Lung (tissue), 11 donors: ENCODE measurements at regions not wholly inside any gene's neighbourhood (a gene's known extent, or its start where the extent isn't known, plus 50 kb on each side); places are given as distances from the start of the nearest gene placed in this dataset.

Source experiments
- ATAC-seq: fragments of 200-7000 bp; cut with Tn5 transposase; one replicate; pipeline ENCODE4 v1.9.1; 2020; ENCODE audit warnings: moderate number of reproducible peaks; ENCODE audit not compliant: insufficient read depth, low FRiP score
- DNase-seq, 3 donors: peaks; one replicate each; pipeline ENCODE4 v3.0.0-alpha.2; 2013 to 2017
- H3K27ac ChIP-seq, 2 donors: one replicate each; pipeline ENCODE4 v1.5.1; 2013; ENCODE audit warnings: mild to moderate bottlenecking in 2 of 2, moderate library complexity in 2 of 2, control low read depth in 1 of 2, inconsistent platforms in 1 of 2, low read depth in 1 of 2, low read length in 1 of 2
- H3K27me3 ChIP-seq, 3 donors: one replicate each; pipeline ENCODE4 v1.5.1; 2013; ENCODE audit warnings: low read length in 2 of 3; ENCODE audit not compliant: control insufficient read depth in 3 of 3, insufficient read depth in 3 of 3
- H3K36me3 ChIP-seq, 4 donors: one replicate each; pipeline ENCODE4 v1.5.1; 2013; ENCODE audit warnings: low read length in 4 of 4, mild to moderate bottlenecking in 1 of 4, moderate library complexity in 1 of 4; ENCODE audit not compliant: control insufficient read depth in 4 of 4, insufficient read depth in 4 of 4
- H3K4me1 ChIP-seq, 5 donors: one replicate each; pipeline ENCODE4 v1.5.1; 2013; ENCODE audit warnings: low read length in 5 of 5, mild to moderate bottlenecking in 2 of 5, moderate library complexity in 1 of 5; ENCODE audit not compliant: control insufficient read depth in 5 of 5, insufficient read depth in 5 of 5
- H3K4me3 ChIP-seq: one replicate; pipeline ENCODE4 v1.5.1; 2013; ENCODE audit warnings: mild to moderate bottlenecking, control low read depth, moderate library complexity
- H3K9ac ChIP-seq, 2 donors: one replicate each; pipeline ENCODE4 v1.5.1; 2013; ENCODE audit warnings: low read length in 2 of 2, control low read depth in 1 of 2; ENCODE audit not compliant: insufficient read depth in 1 of 2
- H3K9me3 ChIP-seq, 4 donors: one replicate each; pipeline ENCODE4 v1.5.1; 2013; ENCODE audit warnings: low read length in 3 of 4, mild to moderate bottlenecking in 1 of 4, moderate library complexity in 1 of 4; ENCODE audit not compliant: control insufficient read depth in 4 of 4, insufficient read depth in 3 of 4
- WGBS, 2 donors: extraction: QIAGEN DNeasy Blood & Tissue Kit; methylation state at CpG; one replicate each; pipeline ENCODE4 v1.1.7; 2013; 5-methylcytosine and 5-hydroxymethylcytosine counted together
- TF ChIP-seq, protein P1 (sequence below): IDR thresholded peaks from 2 replicates; pipeline ENCODE4 v1.5.1; 2012; ENCODE audit warnings: mild to moderate bottlenecking; ENCODE audit errors: control extremely low read depth, extremely low read depth
- donor health status: control.
- donor health status: control.
- donor health status: Bipolar disorder and iron deficiency.
- donor health status: healthy.
- donor health status: DM: yes; HTN: yes; CAD: no.

DNA sequence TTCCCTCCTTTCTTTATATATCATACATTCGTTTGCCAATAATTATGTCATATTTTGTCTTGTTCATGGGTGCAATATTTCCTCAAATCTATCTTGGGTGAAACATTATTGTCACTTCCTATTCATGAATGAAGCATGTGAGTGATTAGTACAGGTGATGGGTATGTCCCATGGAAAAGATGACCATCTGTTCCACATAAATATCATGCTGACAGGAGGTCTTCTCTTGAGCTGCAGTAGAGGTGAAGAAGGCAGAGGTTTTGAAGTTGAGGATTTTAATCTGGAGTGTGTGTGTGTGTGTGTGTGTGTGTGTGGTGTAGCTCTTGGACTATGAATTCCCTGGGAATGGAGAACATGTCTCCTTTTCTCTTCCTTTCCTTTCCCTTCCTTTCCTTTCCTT is 350.5 kb upstream of the CHRM2 start:
- Histone ChIP-seq H3K9ac (no peak overlapping the region), H3K4me1 (no peaks in the 10 kb centered on the region), H3K9me3 (no peaks in the 10 kb centered on the region), H3K27ac (no peak overlapping the region), H3K27me3 (no peaks in the 10 kb centered on the region), H3K36me3 (no peaks in the 10 kb centered on the region), H3K4me3 (no peak overlapping the region)
- WGBS, 2 donors, result 59 to 74% methylated on average over 1 of the region's 1 CpG
- TF ChIP-seq, protein P1, sequence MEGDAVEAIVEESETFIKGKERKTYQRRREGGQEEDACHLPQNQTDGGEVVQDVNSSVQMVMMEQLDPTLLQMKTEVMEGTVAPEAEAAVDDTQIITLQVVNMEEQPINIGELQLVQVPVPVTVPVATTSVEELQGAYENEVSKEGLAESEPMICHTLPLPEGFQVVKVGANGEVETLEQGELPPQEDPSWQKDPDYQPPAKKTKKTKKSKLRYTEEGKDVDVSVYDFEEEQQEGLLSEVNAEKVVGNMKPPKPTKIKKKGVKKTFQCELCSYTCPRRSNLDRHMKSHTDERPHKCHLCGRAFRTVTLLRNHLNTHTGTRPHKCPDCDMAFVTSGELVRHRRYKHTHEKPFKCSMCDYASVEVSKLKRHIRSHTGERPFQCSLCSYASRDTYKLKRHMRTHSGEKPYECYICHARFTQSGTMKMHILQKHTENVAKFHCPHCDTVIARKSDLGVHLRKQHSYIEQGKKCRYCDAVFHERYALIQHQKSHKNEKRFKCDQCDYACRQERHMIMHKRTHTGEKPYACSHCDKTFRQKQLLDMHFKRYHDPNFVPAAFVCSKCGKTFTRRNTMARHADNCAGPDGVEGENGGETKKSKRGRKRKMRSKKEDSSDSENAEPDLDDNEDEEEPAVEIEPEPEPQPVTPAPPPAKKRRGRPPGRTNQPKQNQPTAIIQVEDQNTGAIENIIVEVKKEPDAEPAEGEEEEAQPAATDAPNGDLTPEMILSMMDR, result no peak
- no peak for ATAC-seq
- DNase-seq, result no peak

DNA sequence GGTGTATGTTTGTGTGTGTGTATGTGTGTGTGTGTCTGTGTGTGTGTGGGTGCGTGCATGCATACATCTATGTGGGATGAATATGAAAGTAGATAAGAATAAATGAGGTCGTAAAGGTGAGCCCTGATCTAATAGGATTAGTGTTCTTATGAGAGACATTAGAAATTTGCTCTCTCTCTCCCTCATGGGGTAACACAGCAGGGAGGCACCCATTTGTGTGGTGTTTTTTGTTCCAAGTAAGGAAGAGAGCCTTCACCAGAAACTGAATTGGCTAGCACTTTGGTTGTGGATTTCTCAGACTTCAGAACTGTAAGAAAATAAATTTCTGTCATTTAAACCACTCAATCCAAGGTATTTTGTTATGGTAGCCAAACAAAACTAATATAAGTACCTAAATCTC is 353.7 kb upstream of the CHRM2 start:
- Histone ChIP-seq H3K9ac (no peak overlapping the region), H3K9me3 (peaks cover 0 to 1% (median 0%) of the 10 kb centered on the region in 4 donors), H3K36me3 (no peaks in the 10 kb centered on the region), H3K4me3 (no peak overlapping the region), H3K27me3 (no peaks in the 10 kb centered on the region), H3K4me1 (no peaks in the 10 kb centered on the region), H3K27ac (no peak overlapping the region)
- no peak for ATAC-seq
- no peak for DNase-seq
- TF ChIP-seq, protein P1, result no peak
- 76 to 82% methylated on average over 2 of the region's 2 CpGs for WGBS, 2 donors

DNA sequence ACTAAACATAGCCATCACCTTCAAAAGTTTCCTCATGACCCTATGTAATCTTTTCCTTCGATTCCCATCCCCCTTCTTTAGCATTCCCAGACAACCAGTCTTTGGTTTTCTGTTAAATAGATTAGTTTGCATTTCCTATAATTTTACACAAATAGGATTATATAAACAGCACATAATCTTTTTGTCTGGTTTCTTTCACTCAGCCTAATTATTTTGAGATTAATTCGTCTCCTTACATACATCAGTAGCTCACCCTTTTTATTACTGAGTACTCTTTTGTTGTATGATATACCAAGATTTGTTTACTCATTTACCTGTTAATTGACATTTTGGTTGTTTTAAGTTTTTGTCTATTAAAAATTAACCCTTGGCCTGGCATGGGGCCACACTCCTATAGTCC is 354.7 kb upstream of the CHRM2 start:
- Histone ChIP-seq H3K9ac (no peak overlapping the region), H3K27me3 (no peaks in the 10 kb centered on the region), H3K4me3 (no peak overlapping the region), H3K27ac (no peak overlapping the region), H3K36me3 (no peaks in the 10 kb centered on the region), H3K4me1 (no peaks in the 10 kb centered on the region), H3K9me3 (peaks cover 0 to 8% (median 0%) of the 10 kb centered on the region in 4 donors)
- ATAC-seq, result no peak
- TF ChIP-seq, protein P1, result no peak
- DNase-seq, result no peak
- WGBS, 2 donors, result 84 to 86% methylated on average over 2 of the region's 2 CpGs

DNA sequence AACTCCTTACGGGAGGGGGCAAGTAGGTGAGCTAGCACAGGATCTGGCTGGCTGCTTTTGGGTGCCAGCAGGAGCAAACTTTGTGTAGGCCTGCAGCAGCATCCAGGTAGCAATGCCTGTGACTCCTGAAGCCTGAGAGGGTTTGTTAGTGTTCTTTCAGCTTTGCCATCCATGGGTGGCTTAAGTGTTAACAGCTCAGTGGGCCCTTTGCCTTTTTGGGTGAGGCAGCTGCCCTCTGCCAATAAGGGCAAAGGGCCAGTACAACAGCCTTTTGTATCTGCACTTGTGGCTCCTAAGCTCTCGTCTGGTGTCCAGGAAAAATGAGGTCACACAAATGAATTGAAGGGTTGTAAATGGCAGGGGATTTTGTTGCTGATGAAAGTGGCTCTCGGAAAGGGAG is 359.0 kb upstream of the CHRM2 start:
- Histone ChIP-seq H3K27me3 (no peaks in the 10 kb centered on the region), H3K27ac (no peak overlapping the region), H3K4me3 (no peak overlapping the region), H3K9me3 (peaks cover 0 to 8% (median 0%) of the 10 kb centered on the region in 4 donors), H3K36me3 (no peaks in the 10 kb centered on the region), H3K9ac (no peak overlapping the region), H3K4me1 (no peaks in the 10 kb centered on the region)
- 73 to 81% methylated on average over 3 of the region's 3 CpGs for WGBS, 2 donors
- ATAC-seq (no peak), DNase-seq (no peak)
- TF ChIP-seq, protein P1, result no peak
